Body of pancreas (tissue), 4 donors: ENCODE measurements at regions not wholly inside any gene's neighbourhood (a gene's known extent, or its start where the extent isn't known, plus 50 kb on each side); places are given as distances from the start of the nearest gene placed in this dataset.

Source experiments
- POLR2A ChIP-seq, 3 donors: fragments of 450-650 bp; IDR thresholded peaks; one replicate each; pipeline ENCODE4 v1.6.1; 2016; ENCODE audit warnings: antibody characterized with exemption in 3 of 3, mild to moderate bottlenecking in 2 of 3
- TF ChIP-seq, protein P1 (sequence below), 7 experiments: fragments of 450-650 bp in 4 of 7; fragments of 200-600 bp in 3 of 7; sonication (generic) in 3 of 7; IDR thresholded peaks; one replicate each; pipeline ENCODE4 v1.5.1; 2016 to 2019; ENCODE audit warnings: antibody characterized with exemption in 7 of 7

DNA sequence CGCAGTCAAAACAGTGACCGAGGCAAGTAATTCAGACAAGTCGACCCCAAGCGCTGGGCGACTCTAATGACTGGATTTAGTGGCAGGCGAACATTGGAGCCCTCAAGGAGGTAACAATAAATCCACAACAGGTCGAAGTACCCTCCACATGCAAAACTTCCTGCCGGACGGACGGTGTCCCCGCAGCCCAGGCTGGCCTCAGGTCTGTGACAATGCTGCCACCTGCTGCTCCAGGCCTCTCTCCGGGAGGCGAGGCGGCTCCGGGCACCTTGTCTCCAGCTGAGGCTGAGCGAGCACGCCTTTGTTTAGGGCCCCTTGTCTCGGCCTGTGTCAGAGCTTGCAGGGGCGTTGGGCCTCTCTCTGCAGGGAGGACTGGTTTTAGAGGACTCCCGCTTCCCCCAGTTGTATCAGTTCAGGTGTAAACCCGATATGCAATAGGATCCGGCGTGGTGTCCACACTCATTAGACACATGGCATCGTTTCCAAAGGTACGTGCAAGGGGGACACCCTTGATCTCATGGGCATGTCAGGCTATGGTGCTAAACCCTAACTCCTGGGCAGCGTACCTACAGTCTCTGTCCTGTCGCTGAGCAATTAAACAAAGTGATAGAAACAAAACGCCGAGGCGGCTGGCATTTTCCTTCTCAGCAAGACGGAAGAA, 628.0 kb upstream of the ADAMTS16 start:
- TF ChIP-seq POLR2A (IDR thresholded peaks at IDR 0.05) = no peak
- TF ChIP-seq, protein P1, sequence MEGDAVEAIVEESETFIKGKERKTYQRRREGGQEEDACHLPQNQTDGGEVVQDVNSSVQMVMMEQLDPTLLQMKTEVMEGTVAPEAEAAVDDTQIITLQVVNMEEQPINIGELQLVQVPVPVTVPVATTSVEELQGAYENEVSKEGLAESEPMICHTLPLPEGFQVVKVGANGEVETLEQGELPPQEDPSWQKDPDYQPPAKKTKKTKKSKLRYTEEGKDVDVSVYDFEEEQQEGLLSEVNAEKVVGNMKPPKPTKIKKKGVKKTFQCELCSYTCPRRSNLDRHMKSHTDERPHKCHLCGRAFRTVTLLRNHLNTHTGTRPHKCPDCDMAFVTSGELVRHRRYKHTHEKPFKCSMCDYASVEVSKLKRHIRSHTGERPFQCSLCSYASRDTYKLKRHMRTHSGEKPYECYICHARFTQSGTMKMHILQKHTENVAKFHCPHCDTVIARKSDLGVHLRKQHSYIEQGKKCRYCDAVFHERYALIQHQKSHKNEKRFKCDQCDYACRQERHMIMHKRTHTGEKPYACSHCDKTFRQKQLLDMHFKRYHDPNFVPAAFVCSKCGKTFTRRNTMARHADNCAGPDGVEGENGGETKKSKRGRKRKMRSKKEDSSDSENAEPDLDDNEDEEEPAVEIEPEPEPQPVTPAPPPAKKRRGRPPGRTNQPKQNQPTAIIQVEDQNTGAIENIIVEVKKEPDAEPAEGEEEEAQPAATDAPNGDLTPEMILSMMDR (IDR thresholded peaks at IDR 0.05) = peak; percentile 10 to 55 (median 36)
